GM19438 (cell line): ENCODE measurements at regions not wholly inside any gene's neighbourhood (a gene's known extent, or its start where the extent isn't known, plus 50 kb on each side); places are given as distances from the start of the nearest gene placed in this dataset.
A peak's percentile ranks its signal among the peaks of the same experiment; 100 is the strongest.

Experiments
- ATAC-seq: cut with Tn5 transposase; IDR thresholded peaks from one replicate; pipeline ENCODE4 v1.9.1; 2021; ENCODE audit warnings: low read depth; ENCODE audit not compliant: unreplicated experiment

DNA sequence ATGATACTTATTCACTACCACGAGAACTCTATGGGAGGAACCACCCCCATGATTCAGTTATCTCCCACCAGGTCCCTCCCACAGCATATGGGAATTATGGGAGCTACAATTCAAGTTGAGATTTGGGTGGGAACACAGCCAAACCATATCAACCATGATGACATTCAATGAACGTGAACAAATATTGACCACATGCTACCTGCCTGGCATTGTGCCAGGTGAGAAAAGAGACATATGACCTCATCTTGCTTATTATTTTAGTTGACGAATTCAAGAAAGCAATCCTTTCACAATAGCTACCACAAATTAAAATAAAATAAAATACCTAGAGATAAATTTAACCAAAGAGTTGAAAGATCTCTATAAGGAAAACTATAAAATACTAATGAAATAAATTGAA, 286.5 kb upstream of the CRIM1 start:
- ATAC-seq, result no peak

DNA sequence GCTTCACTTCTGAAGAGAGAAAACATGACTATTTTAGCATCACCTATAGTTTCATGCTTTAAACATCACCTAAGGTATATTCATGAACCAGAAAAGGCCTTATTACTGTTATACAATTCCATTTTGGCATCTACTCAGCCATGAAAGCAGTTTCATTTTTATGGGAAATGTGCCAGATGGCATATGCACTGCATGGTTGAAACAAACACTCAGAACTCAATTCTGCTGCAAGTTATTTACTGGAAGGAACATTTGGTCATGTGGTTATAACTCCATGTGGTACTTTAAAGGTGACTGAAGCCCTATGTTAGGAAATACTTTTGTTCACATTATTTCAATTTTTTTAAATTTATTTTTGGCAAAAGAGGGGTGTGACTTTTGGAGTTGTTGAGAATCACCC, 287.5 kb upstream of the CRIM1 start:
- no peak for ATAC-seq

DNA sequence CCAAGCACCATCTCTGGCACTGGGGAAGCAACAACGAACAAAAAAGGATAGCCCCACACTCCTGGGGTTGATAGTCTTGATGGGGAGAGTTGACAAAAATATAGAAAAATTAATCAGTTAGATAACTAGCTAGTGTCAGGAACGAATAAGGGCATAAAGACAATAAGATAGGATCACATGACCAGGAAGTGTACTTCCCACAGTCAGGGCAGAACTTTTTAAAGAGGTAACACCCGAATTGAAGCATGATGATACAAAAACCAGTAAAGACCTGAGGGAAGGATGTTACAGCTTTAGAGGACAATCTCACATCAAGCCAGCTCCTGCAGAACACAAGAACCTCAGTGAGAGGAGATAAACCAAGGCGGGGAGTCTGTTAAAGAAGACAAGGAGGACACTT, 295.4 kb upstream of the CRIM1 start:
- peak; percentile 28 for ATAC-seq

DNA sequence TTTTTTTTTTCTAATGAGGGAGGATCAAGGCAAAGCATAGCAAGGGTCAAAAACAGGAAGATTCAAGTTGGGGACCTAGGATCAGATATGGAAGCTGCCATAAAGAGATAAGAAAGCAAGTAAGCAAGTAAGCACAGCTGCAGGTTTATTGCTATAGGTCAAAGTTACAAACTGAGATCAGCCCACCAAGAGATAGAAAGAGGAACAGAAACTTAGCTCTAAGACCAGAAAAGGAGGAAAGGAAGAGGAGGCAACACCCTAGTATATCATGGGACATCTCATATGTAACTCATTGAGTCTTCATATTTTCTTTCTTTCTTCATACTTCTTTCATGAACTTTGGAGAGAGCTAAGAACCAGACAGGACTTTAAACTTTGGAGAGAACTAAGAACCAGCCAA, 295.9 kb upstream of the CRIM1 start:
- peak; percentile 100 for ATAC-seq

DNA sequence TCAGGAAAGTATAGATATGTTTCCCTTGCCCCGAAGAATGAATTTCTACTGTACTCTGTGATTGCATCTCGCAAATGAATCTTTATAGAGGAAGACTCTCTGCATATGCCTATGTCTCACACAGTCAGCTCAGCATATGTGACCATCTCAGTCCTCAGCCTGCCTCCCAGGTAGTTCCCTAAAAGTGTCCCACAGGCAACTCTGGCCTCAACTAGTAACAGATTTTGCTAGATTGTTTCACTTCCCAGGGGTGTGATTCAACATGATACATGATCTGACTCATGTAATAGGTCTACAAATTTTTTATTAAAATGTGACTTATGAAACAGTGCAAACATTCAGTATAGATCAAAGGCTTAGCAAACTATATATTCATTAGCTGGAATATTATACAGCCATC, 296.6 kb upstream of the CRIM1 start:
- no peak for ATAC-seq

DNA sequence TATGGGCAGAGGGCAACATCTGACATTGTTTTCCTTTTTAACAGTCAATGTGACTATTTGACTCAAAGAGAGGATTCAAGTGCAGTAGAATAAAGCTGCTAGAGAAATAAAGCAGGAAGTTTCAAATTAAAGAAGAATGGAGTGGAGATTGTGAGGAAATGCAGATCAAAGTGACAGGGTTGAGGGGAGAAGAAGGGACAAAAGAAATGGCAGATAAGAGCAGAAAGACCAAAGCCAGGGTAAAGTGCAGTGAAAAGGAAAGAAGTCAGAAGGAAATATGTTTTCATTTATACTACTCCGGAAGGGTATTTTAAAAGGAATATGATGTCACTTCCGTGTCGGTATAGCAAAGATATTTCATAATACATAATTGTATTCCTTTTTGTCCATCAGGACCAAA, 297.5 kb upstream of the CRIM1 start:
- no peak for ATAC-seq

DNA sequence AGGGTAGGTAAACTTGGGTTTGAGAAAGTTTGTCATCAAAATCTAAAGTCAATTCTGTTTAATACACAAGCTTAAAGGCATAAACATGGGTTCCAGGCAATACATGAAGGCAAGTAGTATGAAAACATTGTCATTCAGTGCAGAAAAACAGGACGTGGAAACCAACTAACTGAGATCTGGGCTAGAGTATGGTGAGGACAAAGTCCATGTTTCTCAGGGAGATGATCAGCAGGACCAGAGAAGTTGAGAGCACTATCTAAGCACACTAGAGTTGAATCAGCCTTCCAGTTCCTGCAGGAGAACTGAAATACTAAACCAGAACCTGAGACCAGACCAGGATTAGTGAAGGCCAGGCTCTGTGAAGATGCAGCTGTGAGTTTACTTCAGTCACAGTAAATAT, 302.8 kb upstream of the CRIM1 start:
- no peak for ATAC-seq

DNA sequence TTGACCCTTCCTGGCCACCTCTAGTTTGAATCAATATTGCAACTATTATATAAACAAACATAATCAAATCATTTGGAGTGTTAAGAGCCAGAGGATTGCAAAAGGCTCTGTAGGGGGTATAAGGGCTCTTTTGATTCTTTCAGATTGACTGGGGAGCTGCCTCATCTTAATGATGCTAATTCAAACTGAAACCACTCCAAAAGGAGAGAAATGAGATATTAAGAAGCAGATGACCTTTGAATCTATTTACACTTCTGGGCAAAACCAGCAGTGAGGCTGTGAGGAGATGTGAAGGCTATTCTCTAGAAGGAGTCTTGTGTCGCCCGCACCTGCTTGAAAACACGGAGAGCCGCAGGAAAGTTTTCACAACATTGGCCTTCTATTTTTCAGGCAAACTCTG, 311.2 kb upstream of the CRIM1 start:
- ATAC-seq, result no peak

DNA sequence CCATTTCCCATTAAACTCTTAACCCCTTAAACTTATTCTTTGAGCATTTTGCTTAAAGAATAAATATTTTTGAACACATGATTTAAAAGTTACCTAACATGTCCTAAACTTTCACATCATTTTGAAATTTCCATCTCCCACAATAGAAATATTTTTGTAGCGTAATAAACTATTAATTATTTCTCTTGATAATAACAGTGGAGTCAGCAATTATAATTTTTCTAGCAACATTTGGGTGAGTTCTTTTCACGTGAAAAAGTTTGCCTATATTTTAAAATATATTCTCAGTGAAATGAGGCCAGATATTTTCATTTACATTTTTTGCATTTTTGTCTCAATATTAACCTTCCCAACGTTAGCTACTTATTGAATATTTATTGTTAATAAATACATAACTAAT, 320.4 kb upstream of the CRIM1 start:
- no peak for ATAC-seq

DNA sequence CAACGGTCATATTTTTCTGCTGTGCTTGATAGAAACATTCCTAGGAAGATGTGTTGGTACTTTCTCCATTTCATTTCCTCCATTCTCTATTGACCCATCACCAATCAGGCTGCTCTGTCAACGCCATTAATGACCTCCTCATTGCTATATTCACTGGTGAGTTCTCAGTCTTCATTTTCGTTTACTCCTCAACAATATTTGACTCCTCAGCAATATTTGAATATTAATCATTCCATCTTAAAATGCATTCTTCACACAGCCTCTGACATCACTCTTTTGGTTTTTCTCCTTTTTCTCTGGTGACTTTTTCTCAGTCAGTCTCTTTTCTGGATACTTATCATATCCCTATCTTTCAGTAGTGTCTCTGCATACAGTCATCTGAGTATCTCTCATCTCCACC, 323.5 kb upstream of the CRIM1 start:
- no peak for ATAC-seq

DNA sequence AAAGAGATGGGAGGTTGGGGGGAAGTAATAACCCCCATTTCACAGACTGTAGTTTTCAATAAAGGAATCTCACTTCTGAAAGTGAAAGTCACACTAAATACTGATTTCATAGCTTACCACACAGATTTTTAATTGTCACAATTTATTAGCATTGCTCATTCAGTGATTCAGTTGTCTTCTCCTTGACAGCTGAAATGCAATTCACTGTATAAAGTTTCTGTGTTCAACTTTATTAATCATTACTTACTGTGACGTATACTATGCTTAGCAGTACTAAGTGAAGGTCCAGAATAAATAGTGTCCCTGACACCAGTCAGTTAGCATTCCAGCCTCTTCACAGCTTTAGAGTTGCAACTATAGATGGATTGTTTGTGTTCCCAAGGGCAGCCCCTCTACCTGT, 324.1 kb upstream of the CRIM1 start:
- no peak for ATAC-seq

DNA sequence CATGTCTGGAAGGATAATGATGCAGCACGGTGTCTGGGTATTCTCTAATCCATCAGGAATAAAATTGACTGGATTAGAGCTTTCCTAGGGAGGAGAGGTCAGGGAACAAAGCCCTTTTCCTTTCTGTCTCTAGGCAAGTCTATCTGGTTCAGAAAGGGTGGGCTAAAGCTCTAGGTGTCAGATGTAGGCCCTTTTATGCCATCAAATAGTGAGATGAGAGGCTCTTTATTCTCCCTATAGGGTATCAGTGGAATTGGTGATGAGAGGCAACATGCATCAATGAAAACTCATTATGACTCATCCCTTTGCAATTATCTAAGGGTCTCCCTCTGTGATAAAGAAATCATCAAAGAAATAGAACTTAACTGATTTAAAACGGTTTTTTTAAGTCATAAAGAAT, 328.0 kb upstream of the CRIM1 start:
- no peak for ATAC-seq

DNA sequence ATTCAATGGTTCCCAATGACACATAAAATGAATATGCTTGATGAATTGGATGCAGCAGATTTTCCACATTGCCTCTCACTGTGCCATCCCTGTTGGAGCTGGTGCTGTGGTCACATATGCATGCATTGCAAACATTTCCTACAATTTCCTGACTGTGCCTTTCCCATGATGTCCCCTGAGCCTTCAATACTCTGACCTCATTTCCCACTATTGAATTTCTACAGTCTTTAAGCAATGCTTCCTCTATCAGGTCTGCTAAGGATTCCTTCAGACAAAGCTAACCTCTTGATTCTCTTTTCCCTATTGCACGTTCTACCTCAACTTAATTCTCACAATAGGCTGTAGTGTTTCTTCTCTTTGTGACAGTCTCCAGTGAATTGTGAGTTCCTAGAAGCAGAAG, 342.5 kb upstream of the CRIM1 start:
- ATAC-seq, result no peak

DNA sequence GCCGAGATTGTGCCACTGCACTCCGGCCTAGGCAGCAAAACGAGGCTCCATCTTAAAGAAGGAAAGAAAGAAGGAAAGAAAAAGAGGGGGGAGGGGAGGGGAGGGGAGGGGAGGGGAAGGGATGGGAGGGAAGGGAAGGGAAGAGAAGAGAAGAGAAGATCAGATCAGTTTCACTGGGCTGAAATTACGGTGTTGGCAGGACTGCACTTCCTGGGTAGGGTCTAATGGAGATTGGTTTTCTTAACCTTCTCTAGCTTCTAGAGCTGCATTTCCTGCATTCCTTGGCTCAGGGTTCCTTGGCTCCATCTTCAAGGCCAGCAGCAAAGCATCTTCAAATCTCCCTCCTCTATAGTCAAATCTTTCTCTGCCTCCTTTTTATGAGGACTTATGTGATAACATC, 349.1 kb upstream of the CRIM1 start:
- ATAC-seq, result no peak

DNA sequence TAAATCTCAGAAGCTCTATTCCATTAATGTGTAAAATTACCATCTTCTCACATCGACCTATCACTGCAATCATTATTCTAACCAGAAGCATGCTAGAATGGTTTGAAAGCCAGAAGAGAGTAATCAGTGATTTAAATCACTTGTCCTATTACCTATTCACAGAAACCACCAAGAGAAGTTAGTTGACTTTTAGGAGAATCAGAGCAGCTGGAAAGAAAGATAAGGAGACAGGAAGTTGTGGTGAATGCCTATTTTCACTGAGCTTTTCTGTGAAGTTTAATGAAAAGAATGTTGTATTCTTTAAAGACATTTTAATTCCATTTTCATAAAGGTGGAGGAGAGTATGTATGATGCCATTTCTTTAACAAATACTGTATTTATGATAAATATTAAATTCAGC, 352.6 kb upstream of the CRIM1 start:
- no peak for ATAC-seq

DNA sequence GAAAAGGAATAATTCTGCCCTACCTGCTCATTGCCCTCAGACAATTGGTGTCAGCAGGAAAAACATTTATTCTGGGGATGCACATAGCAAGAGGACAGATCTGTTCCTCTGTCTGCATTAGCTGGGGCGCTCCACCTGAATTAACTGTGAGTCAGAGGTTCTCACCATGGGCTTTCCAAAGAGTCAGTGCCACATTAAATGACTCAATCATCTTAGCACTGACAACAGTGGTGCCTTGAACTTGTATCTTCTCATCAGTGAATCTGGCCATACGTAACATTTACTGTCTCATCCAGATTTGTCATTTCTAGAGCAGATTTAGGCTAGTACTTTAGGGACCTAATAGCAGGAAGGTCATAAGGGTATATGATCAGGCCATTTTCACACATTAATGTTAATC, 358.1 kb upstream of the CRIM1 start:
- no peak for ATAC-seq

DNA sequence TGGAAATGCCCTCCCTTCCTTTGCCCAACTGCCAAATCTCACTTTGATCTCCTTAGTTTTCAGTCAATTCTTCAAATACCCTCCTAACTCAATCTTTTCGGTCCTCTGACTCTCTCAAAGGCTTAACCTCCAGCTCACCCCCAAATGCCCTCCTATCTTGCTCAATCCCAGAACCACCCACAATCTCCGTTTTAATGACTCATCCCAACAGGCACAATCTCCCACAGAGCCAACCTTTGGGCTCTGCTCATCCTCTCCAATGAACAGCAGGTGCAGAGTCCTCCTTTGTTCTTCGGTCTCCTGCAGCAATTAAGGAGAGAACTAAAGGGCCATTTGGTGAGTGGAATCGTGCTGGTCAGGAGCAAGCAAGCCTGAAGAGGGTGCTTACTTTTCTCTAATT, 366.1 kb upstream of the CRIM1 start:
- ATAC-seq, result no peak

DNA sequence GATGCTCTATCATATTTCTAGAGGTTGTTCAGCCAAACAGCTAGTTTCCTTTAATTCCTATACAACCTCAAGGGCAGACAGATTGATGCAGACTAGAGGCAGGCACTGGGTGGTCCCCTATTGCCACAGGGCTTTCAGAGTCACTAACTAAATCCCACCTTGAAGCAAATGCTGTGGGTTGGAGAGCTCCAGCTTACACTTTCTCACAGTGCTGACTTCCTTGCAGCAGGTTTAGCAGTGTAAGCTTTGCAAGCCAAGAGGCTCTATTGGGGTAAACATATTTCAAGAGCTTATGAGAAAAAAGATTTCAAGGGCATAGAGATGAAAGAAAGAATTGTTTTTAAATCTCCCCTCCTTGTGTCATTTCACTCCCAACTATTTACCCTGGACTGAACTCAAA, 366.5 kb upstream of the CRIM1 start:
- no peak for ATAC-seq

DNA sequence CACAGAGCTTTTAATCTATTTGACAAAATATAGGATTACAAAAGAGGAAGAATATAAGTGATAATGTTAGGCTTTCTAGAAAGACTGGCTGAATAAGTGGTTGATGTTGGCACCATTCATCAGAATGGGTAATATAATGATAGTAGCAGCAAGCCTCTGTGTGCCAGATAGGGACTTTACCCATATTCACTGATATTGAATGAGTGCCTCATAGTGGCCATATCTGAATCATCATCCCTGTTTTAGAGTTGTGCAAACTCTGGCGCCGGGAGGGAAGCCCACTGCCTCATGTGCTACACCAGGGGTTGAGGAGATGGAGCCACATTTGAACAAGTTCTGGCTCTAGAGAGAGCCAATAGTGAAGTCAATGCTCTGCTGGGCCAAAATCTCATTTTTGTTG, 368.7 kb upstream of the CRIM1 start:
- ATAC-seq, result no peak

DNA sequence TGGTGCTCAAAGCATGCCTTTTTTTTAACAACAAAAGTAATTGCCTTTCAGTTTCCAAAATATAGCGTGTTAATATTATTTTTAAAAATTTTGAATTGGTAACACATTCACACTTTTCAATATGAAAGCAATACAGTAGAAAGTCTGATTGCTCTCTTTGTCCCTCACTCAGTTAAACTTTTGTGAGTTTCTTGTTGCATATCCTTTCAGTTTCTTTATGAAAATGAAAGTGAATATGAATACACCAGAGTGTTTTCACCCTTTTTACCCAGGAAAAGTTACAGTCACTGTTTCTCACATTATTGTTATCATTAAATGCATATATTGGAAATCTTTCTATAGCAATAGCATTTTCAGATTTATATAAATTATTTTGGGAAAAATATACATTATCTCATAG, 377.4 kb upstream of the CRIM1 start:
- ATAC-seq, result peak; percentile 98

DNA sequence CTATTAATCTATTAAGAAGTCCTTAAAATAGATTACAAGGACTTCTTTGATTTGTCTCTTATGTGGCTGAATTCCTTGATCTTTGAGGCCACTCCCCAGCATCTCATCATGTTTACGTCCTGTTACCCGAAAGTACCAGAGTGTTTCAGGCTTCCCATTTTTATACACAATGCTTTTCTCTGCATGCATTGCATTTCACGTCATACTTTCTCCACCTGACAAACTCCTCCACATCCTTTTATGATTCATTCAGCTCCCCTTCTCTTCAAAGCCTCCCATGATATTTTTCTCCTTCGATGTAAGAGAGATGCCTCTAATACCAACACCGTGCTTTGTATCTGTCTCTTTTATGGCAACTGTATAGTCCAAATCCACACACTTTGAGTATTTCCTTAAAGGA, 379.0 kb upstream of the CRIM1 start:
- ATAC-seq, result no peak

DNA sequence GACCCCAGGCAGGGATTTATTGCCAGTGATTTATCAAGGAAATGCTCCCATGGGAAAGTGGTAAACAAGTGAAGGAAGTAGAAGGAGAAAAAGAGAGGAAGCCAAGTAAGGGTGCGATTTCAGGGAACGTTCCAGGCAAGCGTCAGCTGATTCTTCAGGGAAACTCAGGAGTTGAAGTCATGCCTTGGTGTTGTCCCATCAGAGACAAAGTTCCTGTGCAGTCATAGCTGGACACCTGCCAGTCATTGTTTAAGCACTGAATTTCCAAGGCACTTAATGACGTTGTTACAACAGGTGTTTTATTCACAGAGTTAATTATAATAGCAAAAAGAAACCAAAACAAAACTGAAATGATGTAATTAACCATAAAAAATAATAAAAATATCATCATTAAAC, 381.8 kb upstream of the CRIM1 start:
- ATAC-seq, result no peak

DNA sequence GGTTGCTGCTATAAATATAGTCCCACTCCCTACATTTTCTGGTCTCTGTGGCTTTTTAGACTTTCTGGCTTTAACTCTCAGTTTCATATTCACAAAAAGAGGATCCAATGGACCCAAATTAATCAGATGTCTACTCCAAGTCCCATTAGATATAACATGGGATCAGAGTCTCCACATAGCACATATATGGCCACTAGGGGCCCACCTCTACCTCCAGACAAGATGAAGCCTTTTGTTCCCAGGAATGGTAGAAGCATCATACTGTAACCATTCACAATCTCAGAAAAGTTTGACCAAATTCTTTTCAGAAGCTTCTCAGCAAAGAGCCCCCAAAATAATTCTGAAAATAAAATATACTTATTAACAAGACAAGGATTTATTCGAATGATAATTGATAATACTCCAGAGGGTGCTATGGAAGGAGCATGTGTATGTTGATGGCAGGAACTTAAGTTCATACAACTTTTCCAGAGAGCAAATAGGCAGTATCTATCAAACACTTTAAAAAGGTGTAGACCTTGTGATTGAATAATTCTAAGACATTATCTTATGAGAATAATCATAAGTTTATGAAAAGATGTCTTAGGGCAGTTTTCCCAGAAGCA, 382.3 kb upstream of the CRIM1 start:
- no peak for ATAC-seq
